A673 (cell line): ENCODE measurements at regions not wholly inside any gene's neighbourhood (a gene's known extent, or its start where the extent isn't known, plus 50 kb on each side); places are given as distances from the start of the nearest gene placed in this dataset.
A peak's percentile ranks its signal among the peaks of the same experiment; 100 is the strongest.

Experiments used
- BruUV-seq: library from RNA; stranded (reverse); fragments of 400-500 nt; replicated peaks from 2 replicates; lab custom pipeline; 2021; lab: Mats Ljungman, UMichigan
- CTCF ChIA-PET: fragments of 300-600 bp; sonication (Branson Sonifier 250); formaldehyde crosslinking; loops from one replicate; lab custom pipeline; 2022; ENCODE audit warnings: antibody characterized with exemption; lab: Charles Lee
- POLR2A ChIA-PET: fragments of 300-600 bp; sonication (Branson Sonifier 250); formaldehyde crosslinking; loops from one replicate; lab custom pipeline; 2022; ENCODE audit warnings: antibody characterized with exemption; ENCODE audit not compliant: low non-redundant PET; lab: Charles Lee
- DNase-seq: peaks from one replicate; pipeline ENCODE4 v3.0.0-alpha.2; 2015; ENCODE audit warnings: low spot score
- H3K27ac ChIP-seq: fragments of 200-600 bp; sonication (generic); 2 replicates; pipeline ENCODE4 v1.5.1; 2016; ENCODE audit warnings: mixed run types, low read depth, mild to moderate bottlenecking, mixed read lengths, antibody characterized with exemption, low read length; ENCODE audit not compliant: poor library complexity, severe bottlenecking
- H3K27me3 ChIP-seq: fragments of 200-600 bp; sonication (generic); replicated peaks from 2 replicates; pipeline ENCODE4 v1.6.1; 2017; ENCODE audit warnings: mixed run types, low read depth, mild to moderate bottlenecking, mixed read lengths, antibody characterized with exemption, low read length; ENCODE audit not compliant: insufficient read depth, poor library complexity
- H3K36me3 ChIP-seq: fragments of 200-600 bp; sonication (generic); 2 replicates; pipeline ENCODE4 v1.6.1; 2016; ENCODE audit warnings: mixed run types, mild to moderate bottlenecking, mixed read lengths, antibody characterized with exemption, low read length; ENCODE audit not compliant: insufficient read depth, poor library complexity, severe bottlenecking
- H3K4me1 ChIP-seq: fragments of 200-600 bp; sonication (generic); 2 replicates; pipeline ENCODE4 v1.6.1; 2017; ENCODE audit warnings: mixed run types, mild to moderate bottlenecking, mixed read lengths, antibody characterized with exemption, low read length; ENCODE audit not compliant: insufficient read depth, poor library complexity, severe bottlenecking
- H3K4me3 ChIP-seq: fragments of 200-600 bp; sonication (generic); 2 replicates; pipeline ENCODE4 v1.5.1; 2016; ENCODE audit warnings: low read depth, mixed run types, mild to moderate bottlenecking, mixed read lengths, low read length; ENCODE audit not compliant: poor library complexity, severe bottlenecking
- H3K9me3 ChIP-seq: fragments of 200-600 bp; sonication (generic); 2 replicates; pipeline ENCODE4 v1.6.1; 2016; ENCODE audit warnings: mixed run types, low read depth, mild to moderate bottlenecking, mixed read lengths, antibody characterized with exemption, low read length; ENCODE audit not compliant: poor library complexity, severe bottlenecking
- CTCF ChIP-seq: fragments of 300-800, 200-600 bp; sonication (generic); conservative IDR thresholded peaks from 2 replicates; pipeline ENCODE4 v1.5.1; 2017; ENCODE audit warnings: low read depth, mild to moderate bottlenecking, antibody characterized with exemption, low read length, moderate library complexity, mixed read lengths
- EZH2 ChIP-seq: fragments of 200-600 bp; sonication (generic); IDR thresholded peaks from 2 replicates; pipeline ENCODE4 v1.6.1; 2017; ENCODE audit warnings: borderline replicate concordance, low read depth, mild to moderate bottlenecking, mixed read lengths, antibody characterized with exemption, low read length; ENCODE audit not compliant: poor library complexity, severe bottlenecking
- intact Hi-C: fragments of 100-400 bp; cut with micrococcal nuclease; formaldehyde crosslinking; loops from one replicate; pipeline ENCODE4 v1.10.0; 2022; ENCODE audit not compliant: unreplicated experiment

GRCh38 chr15:38002883-38003477 lies 68.5 kb downstream of the TMCO5A start:
- H3K4me1 ChIP-seq, result no peaks in the 10 kb centered on the region
- peak; percentile 80 for DNase-seq
- CTCF ChIA-PET, result interaction anchor here (0.7 kb wide), 1 partner anchor 83 kb away, joined by 3 read pairs; no protein-coding TSS in a partner anchor
- no peaks in the 10 kb centered on the region for H3K27me3 ChIP-seq
- no TSS peak for BruUV-seq
- no peak for TF ChIP-seq EZH2
- TF ChIP-seq CTCF, result peak; percentile 68
- no peaks in the 10 kb centered on the region for H3K36me3 ChIP-seq
- no peak overlapping the region for H3K27ac ChIP-seq
- no peaks in the 10 kb centered on the region for H3K9me3 ChIP-seq
- no peak overlapping the region for H3K4me3 ChIP-seq
- intact Hi-C loops, result loop anchor here (1.0 to 5.0 kb wide), 3 partner anchors 351 to 409 kb away; no protein-coding TSS in a partner anchor
- POLR2A ChIA-PET, result no interaction called here

- BruUV-seq, result no TSS peak
- intact Hi-C loops, result loop anchor here (5.0 kb wide), 1 partner anchor 408 kb away; no protein-coding TSS in a partner anchor
- no peak for TF ChIP-seq EZH2
- TF ChIP-seq CTCF, result no peak
- no peak for DNase-seq
- Histone ChIP-seq H3K36me3 (no peaks in the 10 kb centered on the region), H3K4me3 (no peak overlapping the region), H3K4me1 (no peaks in the 10 kb centered on the region), H3K9me3 (no peaks in the 10 kb centered on the region), H3K27ac (no peak overlapping the region), H3K27me3 (no peaks in the 10 kb centered on the region)
- ChIA-PET CTCF (no interaction called here), POLR2A (no interaction called here)
These were observed 69.9 kb downstream of the TMCO5A start for GRCh38 chr15:38004218-38004861.

- no peak for DNase-seq
- no peaks in the 10 kb centered on the region for H3K36me3 ChIP-seq
- POLR2A ChIA-PET, result no interaction called here
These were observed 71.7 kb downstream of the TMCO5A start for GRCh38 chr15:38005953-38006808.

More at GRCh38 chr15:38005953-38006808, 71.7 kb downstream of the TMCO5A start:
- TF ChIP-seq CTCF (no peak), EZH2 (no peak)
- Histone ChIP-seq H3K9me3 (no peaks in the 10 kb centered on the region), H3K4me1 (no peaks in the 10 kb centered on the region), H3K27ac (no peak overlapping the region), H3K4me3 (no peak overlapping the region), H3K27me3 (no peaks in the 10 kb centered on the region)
- BruUV-seq, result no TSS peak
- intact Hi-C loops, result no loop called here
- CTCF ChIA-PET, result no interaction called here
